Testis (tissue), 2 donors: ENCODE measurements at regions not wholly inside any gene's neighbourhood (a gene's known extent, or its start where the extent isn't known, plus 50 kb on each side); places are given as distances from the start of the nearest gene placed in this dataset.

ENCODE experiments used
- DNase-seq: peaks from one replicate; pipeline ENCODE4 v3.0.0-alpha.2; 2019
- H3K27ac ChIP-seq, 2 donors: fragments of 200-600 bp; sonication (generic); one replicate each; pipeline ENCODE4 v1.5.1; 2019
- H3K27me3 ChIP-seq: fragments of 200-600 bp; sonication (generic); one replicate; pipeline ENCODE4 v1.5.1; 2019
- H3K36me3 ChIP-seq: fragments of 200-600 bp; sonication (generic); one replicate; pipeline ENCODE4 v1.5.1; 2017; ENCODE audit warnings: low read depth; ENCODE audit errors: missing control alignments
- H3K4me1 ChIP-seq: fragments of 200-600 bp; sonication (generic); one replicate; pipeline ENCODE4 v1.5.1; 2019
- H3K4me3 ChIP-seq, 2 donors: fragments of 200-600 bp; sonication (generic); one replicate each; pipeline ENCODE4 v1.5.1; 2017 to 2019
- H3K9me3 ChIP-seq: fragments of 200-600 bp; sonication (generic); one replicate; pipeline ENCODE4 v1.5.1; 2017
- POLR2A ChIP-seq: fragments of 450-650 bp; IDR thresholded peaks from one replicate; pipeline ENCODE4 v1.6.1; 2017; ENCODE audit warnings: antibody characterized with exemption, mild to moderate bottlenecking, moderate library complexity
- WGBS, 2 donors: methylation state at CpG; one replicate each; pipeline ENCODE4 v1.1.5; 2018; 5-methylcytosine and 5-hydroxymethylcytosine counted together
- intact Hi-C: fragments of 100-400 bp; cut with DNase I; formaldehyde crosslinking; loops from one replicate; pipeline ENCODE4 v1.15.1; 2023; ENCODE audit warnings: low total_unique reads
- TF ChIP-seq, protein P1 (sequence below), 3 experiments: fragments of 450-650 bp in 2 of 3; fragments of 200-600 bp in 1 of 3; sonication (generic) in 1 of 3; IDR thresholded peaks; one replicate each; pipeline ENCODE4 v1.5.1; 2016 to 2019; ENCODE audit warnings: antibody characterized with exemption in 3 of 3, mild to moderate bottlenecking in 2 of 3, moderate library complexity in 1 of 3

DNA sequence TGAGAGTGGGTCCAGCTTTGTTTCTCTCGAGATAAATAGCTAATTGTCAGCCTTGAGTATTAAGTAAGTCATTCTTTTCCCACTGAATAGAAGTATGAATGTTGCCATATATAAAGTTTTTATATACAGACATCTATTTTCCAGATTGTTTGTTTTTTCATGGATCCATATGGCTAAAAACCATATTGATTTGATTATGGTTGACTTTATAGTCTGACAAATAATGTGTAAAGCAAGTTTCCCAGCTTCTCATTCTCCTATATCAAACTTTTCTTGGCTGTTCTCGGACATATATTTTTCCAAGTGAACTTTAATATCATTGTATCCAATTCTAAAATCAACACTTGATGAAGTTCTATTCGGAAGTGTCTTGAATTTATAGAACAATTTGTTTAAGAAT is 352.4 kb upstream of the MEOX2 start:
- Histone ChIP-seq H3K9me3 (no peaks in the 10 kb centered on the region), H3K4me1 (no peaks in the 10 kb centered on the region), H3K27ac (no peak overlapping the region), H3K36me3 (no peaks in the 10 kb centered on the region), H3K27me3 (no peaks in the 10 kb centered on the region), H3K4me3 (no peak overlapping the region)
- 87 to 92% methylated on average over 3 of the region's 3 CpGs for WGBS, 2 donors
- intact Hi-C loops = no loop called here
- TF ChIP-seq, protein P1, sequence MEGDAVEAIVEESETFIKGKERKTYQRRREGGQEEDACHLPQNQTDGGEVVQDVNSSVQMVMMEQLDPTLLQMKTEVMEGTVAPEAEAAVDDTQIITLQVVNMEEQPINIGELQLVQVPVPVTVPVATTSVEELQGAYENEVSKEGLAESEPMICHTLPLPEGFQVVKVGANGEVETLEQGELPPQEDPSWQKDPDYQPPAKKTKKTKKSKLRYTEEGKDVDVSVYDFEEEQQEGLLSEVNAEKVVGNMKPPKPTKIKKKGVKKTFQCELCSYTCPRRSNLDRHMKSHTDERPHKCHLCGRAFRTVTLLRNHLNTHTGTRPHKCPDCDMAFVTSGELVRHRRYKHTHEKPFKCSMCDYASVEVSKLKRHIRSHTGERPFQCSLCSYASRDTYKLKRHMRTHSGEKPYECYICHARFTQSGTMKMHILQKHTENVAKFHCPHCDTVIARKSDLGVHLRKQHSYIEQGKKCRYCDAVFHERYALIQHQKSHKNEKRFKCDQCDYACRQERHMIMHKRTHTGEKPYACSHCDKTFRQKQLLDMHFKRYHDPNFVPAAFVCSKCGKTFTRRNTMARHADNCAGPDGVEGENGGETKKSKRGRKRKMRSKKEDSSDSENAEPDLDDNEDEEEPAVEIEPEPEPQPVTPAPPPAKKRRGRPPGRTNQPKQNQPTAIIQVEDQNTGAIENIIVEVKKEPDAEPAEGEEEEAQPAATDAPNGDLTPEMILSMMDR (IDR thresholded peaks at IDR 0.05) = no peak
- no peak for TF ChIP-seq POLR2A
- no peak for DNase-seq

DNA sequence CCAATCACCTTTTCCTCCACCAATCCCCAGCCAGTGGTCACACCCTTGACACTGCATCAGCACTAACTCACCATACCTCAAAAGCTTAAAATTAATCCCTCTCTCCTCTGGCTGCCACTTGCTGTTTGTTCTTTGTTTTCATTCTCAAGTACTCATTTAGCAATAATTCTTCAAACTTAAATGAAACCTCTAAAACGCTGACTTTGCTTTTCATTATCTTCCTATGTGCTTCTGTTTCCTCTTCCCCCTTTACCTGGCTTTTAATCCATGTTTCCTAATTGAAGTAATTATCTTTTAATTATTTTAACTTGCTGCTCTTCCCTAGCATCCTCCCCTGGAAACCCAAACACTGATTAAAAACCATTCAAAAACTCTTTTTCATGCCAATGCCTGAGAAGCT is 348.9 kb upstream of the MEOX2 start:
- intact Hi-C loops = no loop called here

DNA sequence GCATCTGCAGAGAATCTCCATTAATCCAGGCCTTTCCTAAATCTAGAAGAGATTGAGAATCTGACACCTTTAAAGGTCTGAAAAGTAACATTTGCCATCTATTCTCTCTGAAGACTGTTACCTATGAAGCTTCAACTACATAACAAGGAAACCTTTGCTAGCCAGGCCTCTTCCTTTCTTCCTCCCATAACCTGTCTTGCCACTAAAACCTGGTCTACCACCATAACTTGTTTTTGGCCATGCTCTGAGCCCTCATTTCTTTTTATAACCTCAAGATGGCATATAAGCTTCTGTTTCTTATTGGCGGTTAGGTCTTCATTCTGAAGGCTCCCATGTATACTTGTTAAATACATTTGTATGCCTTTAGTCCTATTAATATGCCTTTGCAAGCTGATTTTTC is 348.4 kb upstream of the MEOX2 start:
- H3K27me3 ChIP-seq = no peaks in the 10 kb centered on the region
- intact Hi-C loops = no loop called here
- H3K36me3 ChIP-seq = no peaks in the 10 kb centered on the region
- no peak overlapping the region for H3K27ac ChIP-seq
- TF ChIP-seq, protein P1 (IDR thresholded peaks at IDR 0.05) = no peak
- TF ChIP-seq POLR2A = no peak
- H3K4me3 ChIP-seq = no peak overlapping the region
- H3K4me1 ChIP-seq = no peaks in the 10 kb centered on the region
- no peaks in the 10 kb centered on the region for H3K9me3 ChIP-seq
- WGBS, 2 donors = 81 to 97% methylated on average over 1 of the region's 1 CpG
- no peak for DNase-seq

More for the DNA sequence above, 348.9 kb upstream of the MEOX2 start:
- DNase-seq = no peak
- 43 to 71% methylated on average over 1 of the region's 1 CpG for WGBS, 2 donors
- TF ChIP-seq, protein P1 (IDR thresholded peaks at IDR 0.05) = no peak
- no peak for TF ChIP-seq POLR2A
- peak overlapping the region; percentile 9 to 27 for H3K4me3 ChIP-seq
- no peaks in the 10 kb centered on the region for H3K27me3 ChIP-seq
- no peak overlapping the region for H3K27ac ChIP-seq
- H3K4me1 ChIP-seq = no peaks in the 10 kb centered on the region
- H3K9me3 ChIP-seq = no peaks in the 10 kb centered on the region
- no peaks in the 10 kb centered on the region for H3K36me3 ChIP-seq

DNA sequence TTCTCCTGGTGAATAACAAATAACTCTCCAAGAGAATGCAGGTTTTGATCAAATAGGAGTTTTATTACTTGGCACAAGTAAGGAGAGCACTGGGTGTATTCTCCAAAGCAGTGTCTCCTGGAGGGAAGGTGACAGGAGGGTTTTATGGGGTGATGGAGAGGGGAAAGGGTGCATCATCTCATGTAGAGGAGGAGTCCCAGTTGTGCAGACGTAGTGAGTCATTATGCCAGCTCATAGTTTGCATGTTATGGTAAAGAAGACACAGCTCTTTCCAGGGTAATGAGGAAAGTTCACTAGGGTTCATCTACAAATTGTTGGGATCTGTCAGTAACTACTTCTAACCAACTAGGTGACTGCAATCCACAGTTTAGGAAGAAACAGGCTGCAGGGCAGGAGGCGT is 347.9 kb upstream of the MEOX2 start:
- H3K27me3 ChIP-seq = no peaks in the 10 kb centered on the region
- DNase-seq = no peak
- no peaks in the 10 kb centered on the region for H3K4me1 ChIP-seq
- no peak overlapping the region for H3K4me3 ChIP-seq
- TF ChIP-seq POLR2A = no peak
- TF ChIP-seq, protein P1 (IDR thresholded peaks at IDR 0.05) = no peak
- 85 to 92% methylated on average over 2 of the region's 2 CpGs for WGBS, 2 donors
- no peaks in the 10 kb centered on the region for H3K36me3 ChIP-seq
- H3K27ac ChIP-seq = no peak overlapping the region
- intact Hi-C loops = no loop called here
- no peaks in the 10 kb centered on the region for H3K9me3 ChIP-seq

DNA sequence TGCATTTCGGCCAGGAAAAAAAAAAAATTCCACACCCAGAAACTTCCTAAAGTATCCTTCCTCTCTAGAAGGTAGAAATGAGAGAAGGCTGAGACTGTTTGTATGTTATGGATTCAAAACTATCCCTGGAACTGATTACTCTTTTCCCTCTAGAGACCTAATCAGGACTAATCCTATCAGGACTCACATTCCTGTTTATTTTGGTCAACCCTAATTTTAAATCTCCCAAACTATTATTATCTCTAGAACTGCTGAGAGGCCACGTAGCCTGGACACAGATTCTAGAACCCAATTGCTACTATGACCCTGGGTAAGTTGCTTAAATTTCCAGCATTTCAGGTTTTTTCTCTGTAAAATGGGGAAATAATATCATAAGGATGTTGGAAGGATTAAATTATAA is 346.8 kb upstream of the MEOX2 start:
- WGBS, 2 donors = 67 to 77% methylated on average over 2 of the region's 2 CpGs
- Histone ChIP-seq H3K4me3 (no peak overlapping the region), H3K9me3 (no peaks in the 10 kb centered on the region), H3K27me3 (no peaks in the 10 kb centered on the region), H3K27ac (no peak overlapping the region), H3K36me3 (no peaks in the 10 kb centered on the region), H3K4me1 (no peaks in the 10 kb centered on the region)
- TF ChIP-seq, protein P1 (IDR thresholded peaks at IDR 0.05) = no peak
- TF ChIP-seq POLR2A = no peak
- DNase-seq = no peak
- intact Hi-C loops = no loop called here
